HCT116 (cell line): ENCODE measurements at regions not wholly inside any gene's neighbourhood (a gene's known extent, or its start where the extent isn't known, plus 50 kb on each side); places are given as distances from the start of the nearest gene placed in this dataset.
A peak's percentile ranks its signal among the peaks of the same experiment; 100 is the strongest.

Source experiments
- ATAC-seq: fragments of 200-7000 bp; cut with Tn5 transposase; 2 replicates; pipeline ENCODE4 v1.9.1; 2020; ENCODE audit warnings: mild to moderate bottlenecking, moderate library complexity
- BruUV-seq: library from RNA; stranded (reverse); fragments of 400-500 nt; replicated peaks from 2 replicates; lab custom pipeline; 2021; lab: Mats Ljungman, UMichigan
- CTCF ChIA-PET: fragments of 300-600 bp; sonication (Branson Sonifier 250); formaldehyde crosslinking; loops from one replicate; lab custom pipeline; 2021; ENCODE audit warnings: antibody characterized with exemption; lab: Charles Lee
- POLR2A ChIA-PET: fragments of 300-600, 350-600 bp; sonication (Branson Sonifier 250); formaldehyde crosslinking; loops from one replicate; lab custom pipeline; 2021; ENCODE audit warnings: antibody characterized with exemption; lab: Charles Lee
- RAD21 ChIA-PET, 2 experiments: fragments of 300-600 bp; sonication (Branson Sonifier 250); formaldehyde crosslinking; loops; one replicate each; lab custom pipeline; 2023; ENCODE audit warnings: low total read pairs in 2 of 2; ENCODE audit not compliant: uncharacterized antibody in 2 of 2, unreplicated experiment in 2 of 2, low non-redundant PET in 1 of 2; lab: Charles Lee
- DNase-seq: peaks from one replicate; pipeline ENCODE4 v3.0.0-alpha.2; 2010; ENCODE audit warnings: low read depth, low spot score
- H2AFZ ChIP-seq: fragments of 200-600 bp; shearing (Covaris generic), sonication (generic); 2 replicates; pipeline ENCODE4 v1.6.1; 2017; ENCODE audit warnings: low read depth, mixed run types, mixed read lengths, antibody characterized with exemption, low read length; ENCODE audit not compliant: poor library complexity, severe bottlenecking
- H3K27ac ChIP-seq: 2 replicates; pipeline ENCODE4 v1.5.1; 2012; ENCODE audit warnings: low read depth, low read length
- H3K27me3 ChIP-seq: fragments of 200-600 bp; sonication (generic); 2 replicates; pipeline ENCODE4 v1.6.1; 2016; ENCODE audit warnings: mixed run types, low read length, mixed read lengths; ENCODE audit not compliant: insufficient read depth
- H3K36me3 ChIP-seq, 2 experiments: fragments of 200-500 bp in 1 of 2; fragments of 200-600 bp in 1 of 2; sonication (Bioruptor generic) in 1 of 2; sonication (generic) in 1 of 2; 2 replicates each; pipeline versions ENCODE4 v1.5.1 to v1.6.1; 2014 to 2016; ENCODE audit warnings: low read length in 2 of 2, inconsistent platforms in 1 of 2, mixed read lengths in 1 of 2, mixed run types in 1 of 2; ENCODE audit not compliant: insufficient read depth in 2 of 2, control insufficient read depth in 1 of 2
- H3K4me1 ChIP-seq, 2 experiments: fragments of 200-600 bp in 1 of 2; sonication (generic) in 1 of 2; 2 replicates each; pipeline versions ENCODE4 v1.5.1 to v1.6.1; 2012 to 2017; ENCODE audit warnings: low read length in 2 of 2, inconsistent platforms in 1 of 2, mild to moderate bottlenecking in 1 of 2, mixed read lengths in 1 of 2, mixed run types in 1 of 2, moderate library complexity in 1 of 2; ENCODE audit not compliant: insufficient read depth in 2 of 2, control insufficient read depth in 1 of 2
- H3K4me2 ChIP-seq: fragments of 200-600 bp; sonication (generic); 2 replicates; pipeline ENCODE4 v1.6.1; 2017; ENCODE audit warnings: mixed run types, low read length, mixed read lengths
- H3K4me3 ChIP-seq, 2 experiments: fragments of 200-600 bp in 1 of 2; sonication (generic) in 1 of 2; replicated peaks in 1 of 2; 2 replicates each; pipeline ENCODE4 v1.5.1; 2011 to 2016; ENCODE audit warnings: low read length in 2 of 2, control low read depth in 1 of 2, low read depth in 1 of 2, mild to moderate bottlenecking in 1 of 2, mixed read lengths in 1 of 2, mixed run types in 1 of 2
- H3K79me2 ChIP-seq: fragments of 200-600 bp; sonication (generic); 2 replicates; pipeline ENCODE4 v1.6.1; 2017; ENCODE audit warnings: mild to moderate bottlenecking, mixed run types, low read length, moderate library complexity, mixed read lengths; ENCODE audit not compliant: insufficient read depth
- H3K9ac ChIP-seq: fragments of 200-600 bp; sonication (generic); 2 replicates; pipeline ENCODE4 v1.6.1; 2016; ENCODE audit warnings: low read length, mixed read lengths
- H3K9me2 ChIP-seq: fragments of 200-600 bp; sonication (generic), shearing (Covaris generic); 2 replicates; pipeline ENCODE4 v1.6.1; 2017; ENCODE audit warnings: mixed run types, mild to moderate bottlenecking, moderate library complexity; ENCODE audit not compliant: insufficient read depth
- H3K9me3 ChIP-seq, 2 experiments: fragments of 200-500 bp in 1 of 2; fragments of 200-600 bp in 1 of 2; sonication (Bioruptor generic) in 1 of 2; sonication (generic) in 1 of 2; 2 replicates each; pipeline ENCODE4 v1.6.1; 2014 to 2017; ENCODE audit warnings: low read length in 2 of 2, mixed read lengths in 2 of 2, inconsistent platforms in 1 of 2, low read depth in 1 of 2, mild to moderate bottlenecking in 1 of 2, mixed run types in 1 of 2, moderate library complexity in 1 of 2; ENCODE audit not compliant: control insufficient read depth in 1 of 2, insufficient read depth in 1 of 2
- H4K20me1 ChIP-seq: fragments of 200-600 bp; sonication (generic), shearing (Covaris generic); 2 replicates; pipeline ENCODE4 v1.6.1; 2017; ENCODE audit warnings: mixed run types, mild to moderate bottlenecking, moderate library complexity; ENCODE audit not compliant: insufficient read depth
- CBX3 ChIP-seq: IDR thresholded peaks from 2 replicates; pipeline ENCODE4 v1.6.1; 2012; ENCODE audit warnings: low read depth
- CEBPB ChIP-seq: IDR thresholded peaks from 2 replicates; pipeline ENCODE4 v1.6.1; 2012; ENCODE audit warnings: low read depth
- CTCF ChIP-seq, 3 experiments: fragments of 200-600 bp in 1 of 3; sonication (generic) in 1 of 3; IDR thresholded peaks in 2 of 3; conservative IDR thresholded peaks in 1 of 3; 2 replicates each; pipeline ENCODE4 v1.5.1; 2012 to 2017; ENCODE audit warnings: low read depth in 2 of 3, low read length in 2 of 3, antibody characterized with exemption in 1 of 3, borderline replicate concordance in 1 of 3, control low read depth in 1 of 3, mild to moderate bottlenecking in 1 of 3, mixed read lengths in 1 of 3, mixed run types in 1 of 3, moderate library complexity in 1 of 3; ENCODE audit not compliant: insufficient read depth in 1 of 3
- EGR1 ChIP-seq: IDR thresholded peaks from 2 replicates; pipeline ENCODE4 v1.6.1; 2012; ENCODE audit warnings: low read depth
- EZH2 ChIP-seq: fragments of 200-600 bp; sonication (generic); IDR thresholded peaks from 2 replicates; pipeline ENCODE4 v1.6.1; 2017; ENCODE audit warnings: antibody characterized with exemption, mixed run types
- FOSL1 ChIP-seq: IDR thresholded peaks from 2 replicates; pipeline ENCODE4 v1.6.1; 2012; ENCODE audit warnings: low read depth
- JUND ChIP-seq: IDR thresholded peaks from 2 replicates; pipeline ENCODE4 v1.6.1; 2012
- MAX ChIP-seq: IDR thresholded peaks from 2 replicates; pipeline ENCODE4 v1.6.1; 2012
- POLR2A ChIP-seq: IDR thresholded peaks from 2 replicates; pipeline ENCODE4 v1.7.0; 2011; ENCODE audit warnings: borderline replicate concordance; ENCODE audit not compliant: insufficient read depth, insufficient read length; ENCODE audit errors: extremely low read depth
- REST ChIP-seq: IDR thresholded peaks from 2 replicates; pipeline ENCODE4 v1.6.1; 2012; ENCODE audit warnings: low read depth
- SRF ChIP-seq: IDR thresholded peaks from 2 replicates; pipeline ENCODE4 v1.6.1; 2012; ENCODE audit warnings: low read depth
- TCF7L2 ChIP-seq: IDR thresholded peaks from 2 replicates; pipeline ENCODE4 v1.7.0; 2011; ENCODE audit warnings: borderline replicate concordance, inconsistent platforms; ENCODE audit not compliant: insufficient read depth, insufficient read length; ENCODE audit errors: extremely low read depth
- YY1 ChIP-seq: IDR thresholded peaks from 2 replicates; pipeline ENCODE4 v1.6.1; 2011; ENCODE audit warnings: low read length, low read depth, moderate library complexity, mild to moderate bottlenecking; ENCODE audit not compliant: insufficient replicate concordance; ENCODE audit errors: extremely low read depth
- ZFX ChIP-seq: fragments of 450-650 bp; IDR thresholded peaks from 2 replicates; pipeline ENCODE4 v1.6.1; 2017
- ZNF274 ChIP-seq: fragments of 200-500 bp; sonication (Bioruptor generic); IDR thresholded peaks from 2 replicates; pipeline ENCODE4 v1.6.1; 2014; ENCODE audit warnings: mild to moderate bottlenecking, low read depth, low read length, inconsistent platforms
- intact Hi-C: fragments of 100-400 bp; cut with micrococcal nuclease; formaldehyde crosslinking; loops from 2 replicates; pipeline ENCODE4 v1.10.0; 2022

GRCh38 chr10:21194510-21194993 lies 297.4 kb upstream of the NEBL start:
- ChIA-PET CTCF (interaction anchor here (0.6 kb wide), 1 partner anchor 8 kb away, joined by 3 read pairs; no protein-coding TSS in a partner anchor), POLR2A (interaction anchor here (0.9 kb wide), 1 partner anchor 11 kb away, joined by 4 read pairs; no protein-coding TSS in a partner anchor), RAD21 (interaction anchor here in 1 of 2 experiments (0.6 to 0.7 kb wide), 2 partner anchors 18 to 1424 kb away, joined by 3 read pairs; no protein-coding TSS in a partner anchor)
- BruUV-seq: no TSS peak
- ATAC-seq (peak; percentile 76), DNase-seq (peak; percentile 38)
- Histone ChIP-seq H3K27ac (no peak overlapping the region), H3K27me3 (no peaks in the 10 kb centered on the region), H3K9me2 (no peaks in the 10 kb centered on the region), H3K9me3 (peaks cover 5 to 10% of the 10 kb centered on the region in 2 experiments; a peak in 2 of 4 replicates), H3K36me3 (no peaks in the 10 kb centered on the region), H3K4me1 (peaks cover 27 to 36% of the 10 kb centered on the region in 2 experiments), H2AFZ (peak overlapping the region; percentile 70), H4K20me1 (no peaks in the 10 kb centered on the region), H3K4me2 (peak overlapping the region; percentile 38), H3K79me2 (no peaks in the 10 kb centered on the region), H3K9ac (no peak overlapping the region)
- intact Hi-C loops: no loop called here
- TF ChIP-seq SRF: no peak
- no peak for TF ChIP-seq ZFX
- TF ChIP-seq TCF7L2: peak; percentile 44
- TF ChIP-seq, all 23 proteins: peak for 1
- no peak overlapping the region for H3K4me3 ChIP-seq

DNA sequence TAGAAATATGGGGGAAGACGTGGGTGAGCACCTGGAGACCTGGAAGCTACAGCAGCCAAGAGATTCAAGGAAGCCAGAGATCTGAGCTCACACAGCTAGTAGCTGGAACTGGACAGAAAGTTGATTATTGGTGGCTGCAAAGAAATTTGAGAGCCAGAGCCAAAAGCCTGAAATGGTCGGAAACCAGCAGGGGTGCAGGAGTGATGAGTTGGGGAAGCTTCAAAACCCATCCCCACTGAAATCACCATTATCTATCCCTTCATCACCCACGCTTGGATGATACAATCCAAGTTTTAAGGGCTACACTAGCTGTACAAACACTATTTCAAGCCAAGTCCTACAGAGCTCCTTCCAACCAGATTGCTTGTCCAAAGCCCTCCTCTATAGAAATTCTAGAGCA lies 296.1 kb upstream of the NEBL start:
- H3K27ac ChIP-seq: no peak overlapping the region
- ATAC-seq: no peak

More for the DNA sequence above, 296.1 kb upstream of the NEBL start:
- no peak overlapping the region for H3K4me3 ChIP-seq
- H3K36me3 ChIP-seq: no peaks in the 10 kb centered on the region
- intact Hi-C loops: no loop called here
- ChIA-PET POLR2A (no interaction called here), RAD21 (no interaction called here), CTCF (no interaction called here)
- peaks cover 3 to 10% of the 10 kb centered on the region in 2 experiments; a peak in 2 of 4 replicates for H3K9me3 ChIP-seq
- no peak overlapping the region for H3K9ac ChIP-seq
- no peak for DNase-seq
- no peak overlapping the region for H3K4me2 ChIP-seq
- TF ChIP-seq FOSL1: no peak
- no peak for TF ChIP-seq EGR1
- no peak for TF ChIP-seq YY1
- TF ChIP-seq CTCF (IDR thresholded peaks at IDR 0.05 in 2 of 3, conservative IDR thresholded peaks at IDR 0.05 in 1 of 3; ENCODE audit: borderline replicate concordance in 1 of 3, insufficient read depth in 1 of 3, low read depth in 2 of 3, low read length in 2 of 3): no peak
- TF ChIP-seq MAX: no peak
- no peak for TF ChIP-seq TCF7L2
- no peak for TF ChIP-seq ZFX
- no peak for TF ChIP-seq EZH2
- no peak for TF ChIP-seq ZNF274
- TF ChIP-seq REST: no peak
- no peak for TF ChIP-seq JUND
- no peak for TF ChIP-seq POLR2A
- no peak for TF ChIP-seq SRF
- no peak for TF ChIP-seq CBX3
- no peak for TF ChIP-seq CEBPB
- H3K9me2 ChIP-seq: no peaks in the 10 kb centered on the region
- H3K27me3 ChIP-seq: no peaks in the 10 kb centered on the region
- H2AFZ ChIP-seq: no peak overlapping the region
- no peaks in the 10 kb centered on the region for H3K79me2 ChIP-seq
- peaks cover 27 to 36% of the 10 kb centered on the region in 2 experiments for H3K4me1 ChIP-seq
- BruUV-seq: no TSS peak
- H4K20me1 ChIP-seq: no peaks in the 10 kb centered on the region
